Effector memory CD8-positive, alpha-beta T cell (primary cell): ENCODE measurements at regions not wholly inside any gene's neighbourhood (a gene's known extent, or its start where the extent isn't known, plus 50 kb on each side); places are given as distances from the start of the nearest gene placed in this dataset.

Source experiments
- ATAC-seq: fragments of 150-1000 bp; cut with Tn5 transposase; replicated peaks from 2 replicates; pipeline ENCODE4 v1.10.0; 2021; ENCODE audit warnings: mild to moderate bottlenecking, moderate library complexity
- DNase-seq, 3 experiments: peaks; one replicate each; pipeline ENCODE4 v3.0.0; 2021
- H3K27ac Mint-ChIP-seq, 2 donors: one replicate each; pipeline ENCODE4 v1.8.0; 2022; ENCODE audit warnings: mild to moderate bottlenecking in 2 of 2, mixed read lengths in 2 of 2, moderate library complexity in 2 of 2
- H3K27me3 Mint-ChIP-seq, 2 donors: one replicate each; pipeline ENCODE4 v1.8.0; 2022; ENCODE audit warnings: mixed read lengths in 2 of 2
- H3K36me3 Mint-ChIP-seq: one replicate; pipeline ENCODE4 v1.8.0; 2022; ENCODE audit warnings: mild to moderate bottlenecking, moderate library complexity, mixed read lengths; ENCODE audit not compliant: insufficient read depth
- H3K4me1 Mint-ChIP-seq, 2 donors: one replicate each; pipeline ENCODE4 v1.8.0; 2022; ENCODE audit warnings: low read depth in 2 of 2, mixed read lengths in 2 of 2
- H3K4me3 Mint-ChIP-seq, 2 donors: one replicate each; pipeline ENCODE4 v1.8.0; 2022; ENCODE audit warnings: mild to moderate bottlenecking in 2 of 2, mixed read lengths in 2 of 2, moderate library complexity in 2 of 2
- H3K9me3 Mint-ChIP-seq, 2 donors: one replicate each; pipeline ENCODE4 v1.8.0; 2022; ENCODE audit warnings: mixed read lengths in 2 of 2

DNA sequence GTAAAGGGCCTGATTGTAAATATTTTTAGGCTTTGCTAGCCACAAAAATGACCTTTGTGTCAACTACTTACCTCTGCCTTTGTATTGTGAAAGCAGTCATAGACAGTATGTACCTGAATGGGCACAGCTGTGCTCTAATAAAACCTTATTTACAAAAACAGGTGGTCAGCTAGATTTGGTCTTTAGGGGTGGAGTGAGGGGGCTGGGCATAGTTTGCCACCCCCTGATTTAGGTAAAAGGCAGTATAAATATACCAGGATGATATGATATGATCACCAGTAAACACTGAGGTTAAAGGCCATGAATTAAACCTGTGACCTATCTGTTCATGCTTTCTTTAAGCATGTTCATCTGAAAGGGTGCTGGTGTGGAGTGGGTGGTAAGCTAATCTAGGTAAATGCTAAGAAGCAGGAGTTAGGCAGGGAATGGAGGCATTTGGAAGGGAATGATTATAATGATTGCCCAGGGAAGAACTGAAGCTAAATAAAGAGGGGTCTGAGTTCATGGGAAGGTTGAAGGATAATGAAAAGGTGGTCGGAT lies 77.1 kb upstream of the BCAT1 start:
- Mint-ChIP-seq H3K27me3 (no peaks in the 10 kb centered on the region), H3K9me3 (no peaks in the 10 kb centered on the region), H3K4me3 (no peak overlapping the region), H3K36me3 (no peaks in the 10 kb centered on the region), H3K27ac (no peak overlapping the region), H3K4me1 (no peaks in the 10 kb centered on the region)
- no peak for DNase-seq
- ATAC-seq = no peak

DNA sequence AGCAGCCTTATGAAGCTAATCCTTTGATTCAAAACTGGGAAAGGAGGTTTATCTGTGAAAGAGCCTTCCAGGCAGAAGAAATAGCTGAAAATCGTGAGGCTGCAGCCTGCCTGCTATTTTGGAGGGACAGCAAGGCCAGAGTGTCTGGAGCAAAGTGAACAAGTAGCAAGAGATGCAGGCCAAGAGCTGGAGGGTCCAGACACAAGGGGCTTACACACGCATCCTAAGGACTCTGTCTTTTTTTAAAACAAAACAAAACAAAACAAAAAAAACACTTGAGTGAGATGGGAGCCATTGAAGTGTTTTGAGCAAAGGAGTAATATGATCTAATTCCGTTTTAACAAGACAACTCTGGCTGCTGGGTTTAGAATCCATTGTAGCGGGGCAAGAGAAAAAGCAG lies 76.4 kb upstream of the BCAT1 start:
- Mint-ChIP-seq H3K36me3 (no peaks in the 10 kb centered on the region), H3K9me3 (no peaks in the 10 kb centered on the region), H3K27me3 (peaks cover under 1 to 5% of the 10 kb centered on the region in 2 donors), H3K4me1 (no peaks in the 10 kb centered on the region), H3K4me3 (no peak overlapping the region), H3K27ac (no peak overlapping the region)
- ATAC-seq = no peak
- no peak for DNase-seq

DNA sequence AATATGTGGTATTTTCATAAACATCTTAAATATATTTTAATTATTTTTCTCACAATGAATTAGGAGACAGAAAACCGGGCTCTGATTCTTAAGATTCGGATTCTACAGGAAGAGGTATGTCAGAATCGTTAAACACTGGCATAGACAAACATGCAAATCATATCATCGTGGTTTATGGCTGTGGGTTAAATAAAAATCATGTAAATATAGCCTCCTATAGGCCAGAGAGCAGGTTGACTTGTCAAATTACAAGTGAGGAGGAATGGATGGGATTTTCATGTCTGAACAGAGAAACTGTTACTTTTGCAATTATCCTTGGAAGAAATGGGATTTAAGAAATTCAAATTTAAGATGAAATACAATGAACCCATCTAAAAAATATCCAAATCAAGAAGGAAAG lies 74.9 kb upstream of the BCAT1 start:
- no peak overlapping the region for H3K27ac Mint-ChIP-seq
- no peaks in the 10 kb centered on the region for H3K4me1 Mint-ChIP-seq
- H3K36me3 Mint-ChIP-seq = no peaks in the 10 kb centered on the region
- H3K27me3 Mint-ChIP-seq = peaks cover 9 to 15% of the 10 kb centered on the region in 2 donors
- DNase-seq (no peak), ATAC-seq (no peak)
- no peaks in the 10 kb centered on the region for H3K9me3 Mint-ChIP-seq
- H3K4me3 Mint-ChIP-seq = no peak overlapping the region

DNA sequence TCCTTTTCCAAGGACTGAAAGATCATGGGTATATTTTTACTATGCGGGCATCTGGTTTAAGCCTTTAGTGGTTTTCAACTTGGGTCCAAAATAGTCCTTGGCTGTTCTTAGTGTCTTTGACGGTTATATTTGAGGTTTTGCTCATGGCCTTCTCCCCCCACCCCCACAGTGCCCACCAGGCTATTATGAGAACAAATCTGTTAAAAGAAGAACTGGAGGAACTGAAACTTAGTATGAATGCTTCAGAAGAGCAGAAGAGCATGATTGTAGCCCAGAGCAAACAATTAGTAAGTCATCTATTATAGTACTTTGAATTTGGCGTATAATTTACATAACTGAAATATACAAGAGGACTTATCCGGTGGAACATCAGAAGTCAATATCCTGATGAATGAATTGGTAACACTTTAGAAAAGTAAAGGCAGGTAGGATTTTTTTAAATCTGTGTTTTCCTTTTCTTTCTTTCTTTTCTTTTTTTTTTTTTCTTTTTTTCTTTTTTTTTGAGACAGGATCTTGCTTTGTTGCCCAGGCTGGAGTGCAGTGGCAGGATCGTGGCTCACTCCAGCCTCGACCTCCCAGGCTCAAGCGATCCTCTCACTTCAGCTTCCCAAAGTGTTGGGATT lies 71.8 kb upstream of the BCAT1 start:
- DNase-seq (no peak), ATAC-seq (no peak)
- no peaks in the 10 kb centered on the region for H3K36me3 Mint-ChIP-seq
- peaks cover 12 to 31% of the 10 kb centered on the region in 2 donors for H3K27me3 Mint-ChIP-seq
- no peak overlapping the region for H3K27ac Mint-ChIP-seq
- no peaks in the 10 kb centered on the region for H3K9me3 Mint-ChIP-seq
- H3K4me3 Mint-ChIP-seq = no peak overlapping the region
- no peaks in the 10 kb centered on the region for H3K4me1 Mint-ChIP-seq

DNA sequence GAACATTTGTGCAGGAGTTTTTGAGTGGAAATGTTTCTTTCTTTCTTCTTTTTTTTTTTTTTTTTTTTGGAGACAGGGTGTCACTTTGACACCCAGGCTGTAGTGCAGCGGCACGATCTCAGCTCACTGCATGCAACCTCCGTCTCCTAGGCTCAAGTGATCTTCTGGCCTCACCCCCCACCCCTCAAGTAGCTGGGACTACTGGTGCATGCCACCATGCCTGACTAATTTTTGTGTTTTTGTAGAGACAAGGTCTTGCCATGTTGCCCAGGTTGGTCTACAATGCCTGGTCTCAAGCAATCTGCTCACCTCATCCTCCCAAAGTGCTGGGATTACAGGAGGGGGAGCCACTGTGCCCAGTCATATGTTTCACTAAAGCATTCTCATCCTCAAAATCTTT lies 69.2 kb upstream of the BCAT1 start:
- H3K27me3 Mint-ChIP-seq = peaks cover 12 to 31% of the 10 kb centered on the region in 2 donors
- no peak overlapping the region for H3K4me3 Mint-ChIP-seq
- no peak overlapping the region for H3K27ac Mint-ChIP-seq
- H3K4me1 Mint-ChIP-seq = no peaks in the 10 kb centered on the region
- no peaks in the 10 kb centered on the region for H3K9me3 Mint-ChIP-seq
- ATAC-seq = no peak
- DNase-seq = no peak
- no peaks in the 10 kb centered on the region for H3K36me3 Mint-ChIP-seq

DNA sequence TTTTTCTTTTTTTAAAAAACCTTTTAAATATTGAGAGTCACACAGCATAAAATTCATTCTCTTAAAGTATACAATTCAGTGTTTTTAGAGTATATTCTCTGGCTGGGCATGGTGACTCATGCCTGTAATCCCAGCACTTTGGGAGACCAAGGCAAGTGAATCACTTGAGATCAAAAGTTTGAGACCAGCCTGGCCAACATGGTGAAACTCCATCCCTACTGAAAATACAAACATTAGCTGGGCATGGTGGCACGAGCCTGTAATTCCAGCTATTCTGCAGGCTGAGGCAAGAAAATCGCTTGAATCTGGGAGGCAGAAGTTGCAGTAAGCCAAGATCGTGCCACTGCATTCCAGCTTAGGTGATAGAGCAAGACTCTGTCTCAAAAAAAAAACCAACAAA lies 68.4 kb upstream of the BCAT1 start:
- Mint-ChIP-seq H3K4me3 (no peak overlapping the region), H3K9me3 (no peaks in the 10 kb centered on the region), H3K27ac (no peak overlapping the region), H3K36me3 (no peaks in the 10 kb centered on the region), H3K27me3 (peaks cover 12 to 31% of the 10 kb centered on the region in 2 donors), H3K4me1 (no peaks in the 10 kb centered on the region)
- DNase-seq = no peak
- ATAC-seq = no peak

DNA sequence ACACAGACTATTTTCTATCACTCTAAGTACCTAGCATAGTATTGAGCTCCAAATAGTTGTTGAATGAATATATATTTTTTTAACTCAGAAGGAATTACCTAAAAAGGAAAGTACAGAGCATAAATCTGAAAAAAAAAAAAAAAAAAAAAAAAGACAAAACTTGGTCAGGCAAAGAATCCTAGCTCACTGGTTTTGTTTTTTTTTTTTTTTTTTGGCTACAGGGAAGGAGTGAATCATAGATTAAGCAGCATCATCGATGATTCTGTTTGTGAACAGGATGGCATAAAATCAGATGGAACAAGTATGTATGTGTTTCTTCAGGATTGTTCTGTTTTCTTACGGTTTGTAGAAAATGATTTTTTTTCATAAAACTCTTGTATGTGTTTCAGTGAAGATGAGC lies 66.1 kb upstream of the BCAT1 start:
- ATAC-seq (no peak), DNase-seq (no peak)
- Mint-ChIP-seq H3K27me3 (peaks cover 7 to 28% of the 10 kb centered on the region in 2 donors), H3K36me3 (no peaks in the 10 kb centered on the region), H3K4me3 (no peak overlapping the region), H3K4me1 (no peaks in the 10 kb centered on the region), H3K27ac (no peak overlapping the region), H3K9me3 (no peaks in the 10 kb centered on the region)

DNA sequence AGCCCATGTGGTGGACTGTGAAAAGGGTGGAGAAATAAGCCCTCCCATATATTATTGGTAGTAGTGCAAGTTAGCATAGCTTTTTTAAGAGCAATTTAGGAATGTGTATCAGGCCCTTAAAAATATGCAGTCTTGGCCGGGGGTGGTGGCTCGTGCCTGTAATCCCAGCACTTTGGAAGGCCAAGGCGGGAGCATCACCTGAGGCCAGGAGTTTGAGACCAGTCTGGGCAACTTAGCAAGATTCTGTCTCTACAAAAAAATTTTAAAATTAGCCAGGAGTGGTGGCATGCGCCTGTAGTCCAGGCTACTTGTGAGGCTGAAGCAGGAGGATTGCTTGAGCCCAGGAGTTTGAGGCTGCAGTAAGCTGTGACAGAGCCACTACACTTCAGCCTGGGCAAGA lies 64.2 kb upstream of the BCAT1 start:
- Mint-ChIP-seq H3K27me3 (peaks cover 0 to 9% of the 10 kb centered on the region in 2 donors), H3K9me3 (no peaks in the 10 kb centered on the region), H3K27ac (no peak overlapping the region), H3K4me3 (no peak overlapping the region), H3K4me1 (no peaks in the 10 kb centered on the region), H3K36me3 (no peaks in the 10 kb centered on the region)
- DNase-seq (no peak), ATAC-seq (no peak)

DNA sequence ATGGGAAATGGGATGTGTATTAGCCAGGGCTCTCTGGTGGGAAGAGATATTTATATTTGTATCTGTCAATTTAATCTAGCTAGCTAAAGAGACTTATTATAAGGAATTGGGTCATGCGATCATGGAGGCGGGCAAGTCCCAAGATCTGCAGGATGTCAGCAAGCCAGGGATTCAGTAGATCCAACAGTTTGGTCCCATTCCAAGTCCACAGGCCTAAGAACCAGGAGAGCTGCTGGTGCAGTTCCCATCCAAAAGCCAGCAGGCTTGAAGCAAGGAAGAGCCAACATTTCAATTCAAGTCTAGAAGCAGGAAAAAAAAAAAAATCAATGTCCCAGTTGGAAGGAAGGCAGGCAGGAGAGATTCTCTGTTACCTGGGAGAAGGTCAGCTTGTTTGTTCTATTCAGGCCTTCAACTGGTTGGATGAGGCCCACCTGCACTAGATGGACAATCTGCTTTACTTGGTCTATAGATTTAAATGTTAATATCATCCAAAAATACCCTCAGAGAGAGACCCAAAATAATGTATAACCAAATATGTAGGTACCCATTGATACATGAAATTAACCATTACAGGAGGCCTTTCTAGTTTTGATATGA lies 60.7 kb upstream of the BCAT1 start:
- Mint-ChIP-seq H3K27ac (no peak overlapping the region), H3K9me3 (no peaks in the 10 kb centered on the region), H3K27me3 (peaks cover 0 to under 1% of the 10 kb centered on the region in 2 donors), H3K4me3 (no peak overlapping the region), H3K4me1 (no peaks in the 10 kb centered on the region), H3K36me3 (no peaks in the 10 kb centered on the region)
- ATAC-seq (no peak), DNase-seq (no peak)

DNA sequence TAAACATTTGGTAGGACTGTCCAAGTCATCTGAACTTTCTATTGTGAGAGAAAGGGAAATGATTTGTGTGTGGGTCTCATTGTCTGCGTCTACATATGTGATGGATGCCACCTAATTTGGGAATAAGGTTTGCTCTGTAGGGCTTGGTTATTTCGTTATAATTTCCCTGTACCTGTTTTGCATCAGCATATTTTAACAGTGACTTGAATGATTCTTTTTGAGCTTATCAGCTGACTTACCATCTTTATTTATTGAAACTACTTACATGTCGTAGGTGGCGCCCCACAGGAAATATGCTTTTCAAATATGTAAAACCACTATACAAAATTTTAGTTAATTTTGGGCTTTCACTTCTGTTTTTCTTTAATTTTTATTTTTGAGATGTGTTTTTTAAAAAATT lies 56.5 kb upstream of the BCAT1 start:
- no peaks in the 10 kb centered on the region for H3K36me3 Mint-ChIP-seq
- DNase-seq = no peak
- no peak for ATAC-seq
- H3K9me3 Mint-ChIP-seq = no peaks in the 10 kb centered on the region
- H3K27ac Mint-ChIP-seq = no peak overlapping the region
- H3K4me3 Mint-ChIP-seq = no peak overlapping the region
- peaks cover 0 to 11% of the 10 kb centered on the region in 2 donors for H3K27me3 Mint-ChIP-seq
- no peaks in the 10 kb centered on the region for H3K4me1 Mint-ChIP-seq

DNA sequence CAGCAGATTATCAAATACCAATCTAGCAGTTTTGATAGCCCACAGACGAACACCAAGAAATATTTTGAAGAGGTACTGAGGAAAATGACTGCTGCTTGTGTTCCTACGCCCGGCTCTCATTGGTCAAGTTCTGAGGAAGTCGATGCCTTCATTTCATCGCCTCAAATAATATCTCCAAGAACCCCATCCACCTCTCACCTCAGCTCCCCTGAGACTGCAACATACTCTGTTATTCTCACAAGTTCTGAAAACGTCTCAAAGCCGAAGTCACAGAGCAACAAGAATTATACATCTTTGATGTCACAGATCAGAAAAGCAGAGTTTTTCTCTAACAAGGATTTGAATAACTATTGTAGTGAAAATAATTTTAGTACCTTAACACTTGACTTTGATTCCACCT lies 55.5 kb upstream of the BCAT1 start:
- ATAC-seq (no peak), DNase-seq (no peak)
- Mint-ChIP-seq H3K4me3 (no peak overlapping the region), H3K36me3 (no peaks in the 10 kb centered on the region), H3K9me3 (no peaks in the 10 kb centered on the region), H3K27ac (no peak overlapping the region), H3K4me1 (no peaks in the 10 kb centered on the region), H3K27me3 (peaks cover 0 to 11% of the 10 kb centered on the region in 2 donors)

DNA sequence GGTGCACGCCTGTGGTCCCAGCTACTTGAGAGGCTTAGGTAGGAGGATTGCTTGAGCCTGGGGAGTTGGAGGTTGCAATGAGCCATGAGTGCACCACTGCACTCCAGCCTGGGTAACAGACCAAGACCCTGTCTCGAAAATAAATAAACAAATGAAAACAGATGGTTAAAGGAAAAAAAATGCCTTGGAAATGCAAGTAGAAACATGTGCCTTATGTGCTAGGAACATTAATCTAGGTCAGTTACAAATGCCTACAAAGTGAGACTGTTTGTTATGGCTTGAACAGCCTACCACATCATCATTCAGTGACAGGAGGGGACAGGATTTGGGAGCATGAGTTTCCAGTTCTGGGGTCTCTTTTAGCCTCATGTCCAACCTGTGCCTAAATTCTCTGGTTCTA lies 52.4 kb upstream of the BCAT1 start:
- ATAC-seq (no peak), DNase-seq (no peak)
- Mint-ChIP-seq H3K4me3 (no peak overlapping the region), H3K36me3 (no peaks in the 10 kb centered on the region), H3K9me3 (no peaks in the 10 kb centered on the region), H3K27me3 (peaks cover 0 to 11% of the 10 kb centered on the region in 2 donors), H3K4me1 (peaks cover 12 to 18% of the 10 kb centered on the region in 2 donors), H3K27ac (no peak overlapping the region)
